Stomach smooth muscle (tissue), 2 donors: ENCODE measurements at regions not wholly inside any gene's neighbourhood (a gene's known extent, or its start where the extent isn't known, plus 50 kb on each side); places are given as distances from the start of the nearest gene placed in this dataset.

Experiments used
- H3K27ac ChIP-seq: one replicate; pipeline ENCODE4 v1.7.0; 2013; ENCODE audit warnings: mild to moderate bottlenecking, low read length, inconsistent platforms
- H3K27me3 ChIP-seq, 2 donors: one replicate each; pipeline ENCODE4 v1.7.0; 2013; ENCODE audit warnings: low read length in 2 of 2; ENCODE audit not compliant: insufficient read depth in 2 of 2, control insufficient read depth in 1 of 2
- H3K36me3 ChIP-seq, 2 donors: one replicate each; pipeline ENCODE4 v1.7.0; 2013; ENCODE audit warnings: low read length in 2 of 2; ENCODE audit not compliant: control insufficient read depth in 2 of 2, insufficient read depth in 2 of 2
- H3K4me1 ChIP-seq: one replicate; pipeline ENCODE4 v1.7.0; 2013; ENCODE audit warnings: low read length; ENCODE audit not compliant: control insufficient read depth, insufficient read depth
- H3K4me3 ChIP-seq, 2 donors: one replicate each; pipeline ENCODE4 v1.7.0; 2013; ENCODE audit warnings: low read length in 2 of 2
- H3K9ac ChIP-seq, 2 donors: one replicate each; pipeline ENCODE4 v1.7.0; 2013; ENCODE audit warnings: low read length in 2 of 2, mild to moderate bottlenecking in 1 of 2
- H3K9me3 ChIP-seq, 2 donors: one replicate each; pipeline ENCODE4 v1.7.0; 2013; ENCODE audit warnings: low read length in 2 of 2; ENCODE audit not compliant: control insufficient read depth in 2 of 2
- donor health status: healthy.
- donor health status: Pancreatic carcinoma.

DNA sequence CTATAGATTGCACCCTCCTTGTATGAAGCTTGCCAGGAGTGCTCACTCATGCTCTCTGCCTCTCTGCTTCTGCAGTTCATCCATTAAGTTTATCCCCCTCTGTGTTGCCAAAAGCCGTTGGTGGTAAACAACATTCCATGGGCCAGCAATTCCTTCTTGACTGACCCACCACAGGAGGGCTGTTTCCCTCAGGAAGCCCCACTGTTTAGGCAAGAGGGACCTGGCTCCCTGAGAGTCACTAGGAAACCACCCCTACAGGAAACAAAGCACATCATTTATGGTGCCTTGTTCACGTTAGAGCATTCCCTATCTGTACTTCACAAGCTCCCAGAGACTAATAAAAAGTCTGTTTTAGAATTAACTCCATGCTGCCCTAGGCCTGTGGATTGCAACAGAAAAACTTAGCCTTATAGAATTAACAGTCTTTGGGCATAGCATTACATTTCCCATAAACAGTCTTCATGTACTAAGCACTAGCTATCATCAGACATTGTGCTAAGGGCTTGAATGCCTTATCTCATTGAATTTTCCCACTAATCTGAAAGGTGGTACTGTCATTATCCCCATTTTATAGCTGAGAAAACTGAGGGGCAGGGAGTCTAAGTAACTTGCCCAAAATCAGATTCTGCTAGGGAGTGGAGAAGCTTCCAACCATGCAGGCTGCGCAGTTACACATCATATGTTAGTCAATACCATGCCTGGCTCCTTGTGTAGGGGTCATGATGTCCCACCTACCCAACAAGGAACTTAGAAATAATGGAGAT is 149.9 kb downstream of the SHQ1 start:
- no peak overlapping the region for H3K4me3 ChIP-seq
- H3K4me1 ChIP-seq: no peaks in the 10 kb centered on the region
- peaks cover 3 to 4% of the 10 kb centered on the region in 2 donors for H3K27me3 ChIP-seq
- no peak overlapping the region for H3K9ac ChIP-seq
- H3K9me3 ChIP-seq: no peaks in the 10 kb centered on the region
- no peak overlapping the region for H3K27ac ChIP-seq
- H3K36me3 ChIP-seq: no peaks in the 10 kb centered on the region

DNA sequence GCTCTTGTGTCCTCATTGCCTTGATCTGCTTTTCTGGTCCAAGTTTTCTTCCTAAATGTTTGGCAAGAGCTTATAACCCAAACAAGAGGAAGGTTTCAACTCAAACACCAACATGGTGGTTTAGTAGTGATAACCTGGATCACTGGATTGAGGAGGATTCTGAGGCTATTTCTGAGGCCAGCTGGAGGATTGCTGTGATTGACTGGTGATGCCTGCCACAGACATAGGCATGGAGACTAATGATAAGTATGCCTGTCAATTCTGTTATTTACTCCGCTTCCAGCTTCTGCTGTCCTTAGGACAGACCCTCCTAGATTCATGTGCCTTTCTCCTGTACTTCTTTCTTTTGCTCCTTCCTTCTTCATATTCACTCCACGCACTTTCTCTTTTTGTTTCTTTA is 150.5 kb downstream of the SHQ1 start:
- Histone ChIP-seq H3K4me1 (no peaks in the 10 kb centered on the region), H3K4me3 (no peak overlapping the region), H3K27me3 (peaks cover 3 to 4% of the 10 kb centered on the region in 2 donors)

DNA sequence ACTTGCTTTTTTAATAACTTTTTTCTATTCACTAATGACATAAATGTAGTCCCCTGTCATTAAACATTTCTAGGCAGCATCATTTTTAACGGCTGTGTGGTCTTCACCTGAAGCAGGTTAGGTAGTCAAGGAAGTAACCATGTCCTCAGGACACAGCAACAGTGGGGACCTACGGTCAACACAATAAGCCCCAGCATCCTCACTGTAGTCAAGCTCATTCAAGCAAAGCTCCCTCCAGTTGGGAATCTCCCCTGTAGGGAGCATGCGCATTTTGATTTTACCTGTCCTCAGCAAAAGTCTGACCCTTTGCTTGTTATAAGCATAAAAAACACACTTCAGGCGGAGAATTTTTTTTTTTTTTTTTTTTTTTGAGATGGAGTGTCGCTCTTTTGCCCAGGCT is 151.4 kb downstream of the SHQ1 start:
- H3K4me1 ChIP-seq: no peaks in the 10 kb centered on the region
- no peak overlapping the region for H3K4me3 ChIP-seq
- no peaks in the 10 kb centered on the region for H3K9me3 ChIP-seq
- H3K9ac ChIP-seq: no peak overlapping the region
- no peak overlapping the region for H3K27ac ChIP-seq
- H3K36me3 ChIP-seq: no peaks in the 10 kb centered on the region
- H3K27me3 ChIP-seq: peaks cover 3 to 4% of the 10 kb centered on the region in 2 donors

More for the DNA sequence above, 150.5 kb downstream of the SHQ1 start:
- Histone ChIP-seq H3K9ac (no peak overlapping the region), H3K36me3 (no peaks in the 10 kb centered on the region), H3K27ac (no peak overlapping the region), H3K9me3 (no peaks in the 10 kb centered on the region)

DNA sequence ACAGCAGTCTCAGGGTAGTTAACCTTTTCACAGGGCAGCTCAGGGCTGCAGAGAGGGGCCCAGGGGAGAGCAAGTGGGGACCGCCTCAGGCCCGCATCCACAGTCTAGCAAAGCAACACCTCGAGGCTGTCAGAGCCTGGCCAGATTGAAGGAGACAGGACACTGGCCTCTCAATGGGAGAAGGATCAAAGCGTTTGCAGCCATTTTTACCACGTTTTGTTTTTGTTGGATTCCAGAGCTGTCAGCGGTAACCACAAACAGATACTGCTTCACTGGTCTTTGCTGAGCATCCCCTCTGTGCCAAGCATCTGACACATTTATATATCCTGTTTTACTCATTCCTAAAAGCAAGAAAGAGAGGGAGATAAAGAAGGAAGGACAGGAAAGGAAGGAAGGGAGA is 153.8 kb downstream of the SHQ1 start:
- H3K9ac ChIP-seq: no peak overlapping the region
- H3K27ac ChIP-seq: no peak overlapping the region
- no peaks in the 10 kb centered on the region for H3K9me3 ChIP-seq
- no peak overlapping the region for H3K4me3 ChIP-seq
- H3K27me3 ChIP-seq: peaks cover 0 to 4% of the 10 kb centered on the region in 2 donors
- H3K36me3 ChIP-seq: no peaks in the 10 kb centered on the region
- H3K4me1 ChIP-seq: no peaks in the 10 kb centered on the region

DNA sequence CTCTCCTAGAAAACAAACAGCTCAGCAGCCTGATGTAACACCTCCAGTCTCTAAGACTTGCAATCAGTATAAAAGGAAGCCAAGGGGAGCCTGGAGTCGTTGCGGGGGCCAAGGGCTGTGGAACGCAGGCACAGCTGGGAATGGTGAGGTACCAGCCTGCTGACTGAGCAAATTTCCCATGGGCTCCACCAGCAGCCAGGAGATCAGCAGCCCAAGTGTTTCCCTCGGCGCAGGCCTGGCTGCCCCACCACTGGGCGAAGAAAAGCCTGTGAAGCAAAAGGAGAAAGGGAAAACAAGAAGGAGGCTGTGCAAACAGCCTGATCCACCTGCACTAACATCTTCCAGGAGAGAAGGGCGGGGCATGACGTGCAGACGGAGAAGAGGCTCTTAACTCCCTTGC is 155.3 kb downstream of the SHQ1 start:
- H3K27ac ChIP-seq: no peak overlapping the region
- H3K9me3 ChIP-seq: no peaks in the 10 kb centered on the region
- no peaks in the 10 kb centered on the region for H3K36me3 ChIP-seq
- no peak overlapping the region for H3K9ac ChIP-seq
- H3K4me1 ChIP-seq: no peaks in the 10 kb centered on the region
- no peak overlapping the region for H3K4me3 ChIP-seq
- peaks cover 0 to 2% of the 10 kb centered on the region in 2 donors for H3K27me3 ChIP-seq

DNA sequence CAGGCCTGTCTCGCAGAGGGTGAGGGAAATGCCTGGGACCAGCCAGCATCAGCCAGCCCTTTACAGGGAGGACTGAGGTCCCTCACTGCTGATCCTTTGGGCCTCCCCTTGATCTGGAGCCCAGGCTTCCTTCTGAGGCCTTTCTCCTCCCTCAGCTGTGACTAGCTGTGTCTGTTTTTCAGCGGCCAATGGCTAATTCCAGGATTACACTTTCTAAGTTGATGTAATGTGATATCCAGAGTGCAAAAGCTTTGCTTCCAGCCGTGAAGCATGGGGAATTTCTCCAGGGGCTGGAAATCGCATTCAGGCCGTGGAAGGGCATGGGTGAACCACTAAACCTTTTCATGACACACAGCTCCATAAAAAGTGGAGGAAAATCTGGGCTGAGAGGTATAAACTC is 157.6 kb downstream of the SHQ1 start:
- Histone ChIP-seq H3K36me3 (no peaks in the 10 kb centered on the region), H3K4me3 (no peak overlapping the region), H3K9ac (no peak overlapping the region), H3K27ac (no peak overlapping the region), H3K4me1 (no peaks in the 10 kb centered on the region), H3K27me3 (no peaks in the 10 kb centered on the region), H3K9me3 (no peaks in the 10 kb centered on the region)

DNA sequence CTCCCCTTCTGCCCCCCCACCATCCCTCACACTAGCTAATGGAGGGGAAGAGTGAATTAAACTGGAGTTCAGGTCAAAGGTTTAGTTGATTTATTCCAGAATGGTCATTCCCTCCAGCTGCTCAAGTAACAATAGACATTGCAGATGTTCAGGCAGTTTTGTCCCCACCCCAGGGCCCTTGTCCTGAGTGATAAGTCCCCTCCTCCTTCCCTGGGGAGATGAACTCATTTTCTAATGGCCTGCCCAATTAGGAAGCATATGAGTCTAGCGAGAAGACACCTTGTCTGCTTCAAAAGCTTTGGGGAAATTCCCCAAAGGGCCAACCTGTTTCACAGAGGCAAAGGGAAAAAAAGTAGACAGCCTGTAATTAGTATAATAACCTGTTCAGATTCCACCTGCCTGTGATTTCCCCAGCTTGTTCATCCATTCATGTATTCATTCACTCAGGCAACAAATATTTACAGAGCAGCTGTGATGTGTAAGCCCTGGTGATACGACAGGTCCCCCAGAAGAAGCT is 165.3 kb downstream of the SHQ1 start:
- no peak overlapping the region for H3K9ac ChIP-seq
- no peak overlapping the region for H3K4me3 ChIP-seq
- no peaks in the 10 kb centered on the region for H3K27me3 ChIP-seq
- H3K36me3 ChIP-seq: no peaks in the 10 kb centered on the region
- H3K27ac ChIP-seq: no peak overlapping the region
- H3K4me1 ChIP-seq: peaks cover 2% of the 10 kb centered on the region
- H3K9me3 ChIP-seq: no peaks in the 10 kb centered on the region

DNA sequence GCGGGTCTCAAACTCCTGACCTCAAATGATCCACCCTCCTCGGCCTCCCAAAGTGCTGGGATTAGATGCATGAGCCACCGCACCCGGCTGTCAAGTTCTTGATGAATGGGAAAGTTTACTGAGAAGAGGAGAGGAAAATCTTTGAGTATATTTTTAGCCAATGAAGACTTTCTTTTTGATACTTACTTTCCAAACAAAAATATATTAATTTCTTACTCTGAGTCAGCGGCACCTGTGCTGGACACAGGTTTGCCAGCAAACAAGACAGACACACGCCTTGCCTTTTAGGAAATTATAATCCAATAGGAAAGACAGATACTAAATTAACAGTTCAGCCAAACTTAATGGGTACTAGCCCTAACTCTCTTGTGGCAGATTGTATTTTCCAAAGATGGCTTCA is 166.6 kb downstream of the SHQ1 start:
- H3K9ac ChIP-seq: no peak overlapping the region
- no peaks in the 10 kb centered on the region for H3K27me3 ChIP-seq
- no peaks in the 10 kb centered on the region for H3K9me3 ChIP-seq
- H3K36me3 ChIP-seq: no peaks in the 10 kb centered on the region
- H3K4me1 ChIP-seq: peaks cover 2% of the 10 kb centered on the region
- no peak overlapping the region for H3K27ac ChIP-seq
- no peak overlapping the region for H3K4me3 ChIP-seq

DNA sequence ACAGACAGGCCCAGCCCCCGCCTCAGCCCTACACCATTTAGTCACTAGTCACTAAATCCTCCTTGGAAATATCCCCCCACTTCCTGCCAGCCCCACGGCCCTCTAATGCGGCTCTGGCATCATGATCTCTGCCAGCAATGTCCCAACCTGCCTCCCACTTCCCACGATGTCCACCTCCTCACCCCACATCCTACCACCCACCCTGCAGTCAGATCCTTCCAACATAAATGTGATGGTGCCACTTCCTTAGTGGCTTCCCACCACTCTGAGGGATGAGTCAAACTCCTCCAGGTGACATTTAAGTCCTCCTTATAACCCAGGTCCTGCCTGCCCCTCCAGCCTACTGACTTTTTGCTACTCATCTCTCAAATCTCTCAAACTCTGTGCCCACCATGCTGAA is 167.5 kb downstream of the SHQ1 start:
- Histone ChIP-seq H3K4me1 (peaks cover 2% of the 10 kb centered on the region), H3K4me3 (no peak overlapping the region), H3K27ac (no peak overlapping the region), H3K9me3 (no peaks in the 10 kb centered on the region), H3K36me3 (no peaks in the 10 kb centered on the region), H3K9ac (no peak overlapping the region), H3K27me3 (no peaks in the 10 kb centered on the region)

DNA sequence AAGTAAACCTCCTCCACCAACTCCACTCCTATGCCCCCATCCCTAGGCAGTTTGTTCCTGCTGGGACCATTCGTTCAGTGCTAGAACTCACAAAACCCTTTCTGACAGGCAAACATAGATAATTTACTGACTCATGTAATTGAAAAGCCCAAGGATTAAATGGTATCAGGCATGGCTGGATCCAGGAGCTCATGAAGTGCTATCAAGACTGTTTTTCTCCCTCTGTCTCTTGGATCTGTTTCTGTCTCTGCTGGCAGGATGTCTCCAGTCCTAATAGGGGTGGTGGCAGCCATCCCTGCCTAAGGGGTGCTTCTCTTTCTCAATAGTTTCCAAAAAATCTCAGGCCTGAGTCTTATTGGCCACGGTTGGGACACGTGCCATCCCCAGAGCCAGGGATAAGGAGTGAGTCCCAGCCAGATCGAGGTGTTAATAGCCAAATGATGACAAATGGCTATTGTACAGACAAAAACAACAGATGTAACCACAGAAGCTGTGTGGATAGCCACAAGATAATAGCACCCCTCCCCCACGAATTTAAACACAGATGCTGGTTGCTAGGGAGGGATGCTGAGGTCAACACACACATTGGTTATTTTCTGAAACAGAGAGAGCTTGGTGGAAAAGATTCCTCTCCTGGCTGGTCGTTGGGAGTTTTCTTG is 168.6 kb downstream of the SHQ1 start:
- Histone ChIP-seq H3K4me3 (no peak overlapping the region), H3K36me3 (no peaks in the 10 kb centered on the region), H3K27me3 (no peaks in the 10 kb centered on the region), H3K9ac (no peak overlapping the region), H3K27ac (no peak overlapping the region), H3K4me1 (peaks cover 2% of the 10 kb centered on the region), H3K9me3 (no peaks in the 10 kb centered on the region)

DNA sequence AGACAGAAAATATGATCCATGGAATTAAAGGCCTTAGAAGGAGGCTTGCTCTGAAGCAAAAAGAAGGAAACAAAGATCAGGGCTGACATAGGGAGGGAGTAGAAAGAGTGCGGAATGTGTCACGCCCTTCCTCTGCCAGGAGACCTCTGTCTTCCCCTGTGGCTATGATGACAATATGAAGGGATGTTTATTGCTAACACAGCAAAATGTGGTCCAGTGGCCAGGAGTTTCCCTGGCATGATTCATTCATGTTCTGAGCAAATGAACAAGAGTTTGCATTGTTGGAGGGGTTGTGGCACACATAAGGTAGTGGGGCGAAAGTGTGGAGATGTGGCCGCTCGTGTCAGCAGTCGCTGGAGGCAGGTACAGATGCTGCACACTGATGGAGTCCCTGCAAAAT is 169.4 kb downstream of the SHQ1 start:
- Histone ChIP-seq H3K4me3 (no peak overlapping the region), H3K27me3 (no peaks in the 10 kb centered on the region), H3K9ac (no peak overlapping the region), H3K9me3 (no peaks in the 10 kb centered on the region), H3K4me1 (peaks cover 2% of the 10 kb centered on the region), H3K36me3 (no peaks in the 10 kb centered on the region), H3K27ac (no peak overlapping the region)
